Heart right ventricle (tissue), 16 donors: ENCODE measurements at regions not wholly inside any gene's neighbourhood (a gene's known extent, or its start where the extent isn't known, plus 50 kb on each side); places are given as distances from the start of the nearest gene placed in this dataset.

Source experiments
- ATAC-seq, 8 donors: fragments of 200-7000 bp; cut with Tn5 transposase; one replicate each; pipeline ENCODE4 v1.9.1; 2020; ENCODE audit warnings: mild to moderate bottlenecking in 8 of 8, moderate library complexity in 8 of 8, moderate number of reproducible peaks in 1 of 8
- DNase-seq, 2 donors: peaks; one replicate each; pipeline ENCODE4 v3.0.0-alpha.2; 2020
- H3K27ac ChIP-seq, 10 donors: fragments of 200-600 bp; sonication (generic) in 2 of 10; one replicate each; pipeline versions ENCODE4 v1.5.0 to v1.8.0; 2020 to 2022; ENCODE audit warnings: mild to moderate bottlenecking in 3 of 10
- H3K27me3 ChIP-seq, 7 donors: fragments of 200-600 bp; one replicate each; pipeline ENCODE4 v1.8.0; 2021 to 2022; ENCODE audit warnings: mild to moderate bottlenecking in 2 of 7
- H3K36me3 ChIP-seq, 9 donors: fragments of 200-600 bp; sonication (generic) in 1 of 9; one replicate each; pipeline versions ENCODE4 v1.5.0 to v1.8.0; 2020 to 2022; ENCODE audit warnings: mild to moderate bottlenecking in 2 of 9
- H3K4me1 ChIP-seq, 9 donors: fragments of 200-600 bp; sonication (generic) in 1 of 9; one replicate each; pipeline versions ENCODE4 v1.5.0 to v1.8.0; 2020 to 2022; ENCODE audit warnings: mild to moderate bottlenecking in 4 of 9
- H3K4me3 ChIP-seq, 10 donors: fragments of 200-600 bp; sonication (generic) in 2 of 10; one replicate each; pipeline versions ENCODE4 v1.5.0 to v1.8.0; 2020 to 2022; ENCODE audit warnings: mild to moderate bottlenecking in 7 of 10, moderate library complexity in 2 of 10
- H3K9me3 ChIP-seq, 11 donors: fragments of 200-600 bp in 10 of 11; sonication (generic) in 2 of 11; one replicate each; pipeline versions ENCODE4 v1.5.0 to v1.8.0; 2013 to 2022; ENCODE audit warnings: mild to moderate bottlenecking in 2 of 11, control low read depth in 1 of 11, moderate library complexity in 1 of 11
- WGBS, 2 donors: extraction: QIAGEN DNeasy Blood & Tissue Kit; methylation state at CpG; one replicate each; pipeline ENCODE4 v1.1.7; 2013; ENCODE audit warnings: inconsistent platforms in 1 of 2; 5-methylcytosine and 5-hydroxymethylcytosine counted together
- intact Hi-C, 10 donors: fragments of 100-400 bp; cut with DNase I; formaldehyde crosslinking; loops; one replicate each; pipeline versions ENCODE4 v1.11.1 to v1.14.2; 2022
- TF ChIP-seq, protein P1 (sequence below), 9 donors: fragments of 200-600 bp; sonication (generic) in 2 of 9; IDR thresholded peaks; one replicate each; pipeline versions ENCODE4 v1.5.0 to v1.8.0; 2021 to 2022; ENCODE audit warnings: antibody characterized with exemption in 9 of 9, mild to moderate bottlenecking in 5 of 9, moderate library complexity in 1 of 9
- donor health status: Arrhythmogenic right ventricular cardiomyopathy.
- donor health status: ischemic (EF 13 %, LVEDD 7.1; RV severe dilation, severe dysfunction).
- donor health status: healthy with polysubstance abuse.
- donor health status: DM: no; HTN: yes; CAD: no.
- donor health status: DM: no; HTN: no; CAD: no.
- donor health status: ischemic (EF 25% LVEDD 6.9; RV normal size, moderate dysfunction).
- donor health status: ischemic (EF 25% LVEDD 5.7; RV mildly dilated, moderate dysfunction).
- donor health status: healthy.
- donor health status: DM: yes; HTN: yes; CAD: no.
- donor health status: Ischemic cardiomyopathy.
- donor health status: ischemic (EF 35%, LVEDD 5.7; RV mildly dilated, moderate dysfunction).
- donor health status: nonischemic (EF 11% LVEDD 7.7; RV severe dilation, severe dysfunction).
- donor health status: DM: yes; HTN: yes; CAD: no.
- donor health status: PGD.
- donor health status: ischemic (EF 29% LVEDD 5.4; RV normal size, mild dysfunction).
- donor health status: nonischemic (EF 23%, LVEDD 6.1; RV moderate dilation, normal function).

DNA sequence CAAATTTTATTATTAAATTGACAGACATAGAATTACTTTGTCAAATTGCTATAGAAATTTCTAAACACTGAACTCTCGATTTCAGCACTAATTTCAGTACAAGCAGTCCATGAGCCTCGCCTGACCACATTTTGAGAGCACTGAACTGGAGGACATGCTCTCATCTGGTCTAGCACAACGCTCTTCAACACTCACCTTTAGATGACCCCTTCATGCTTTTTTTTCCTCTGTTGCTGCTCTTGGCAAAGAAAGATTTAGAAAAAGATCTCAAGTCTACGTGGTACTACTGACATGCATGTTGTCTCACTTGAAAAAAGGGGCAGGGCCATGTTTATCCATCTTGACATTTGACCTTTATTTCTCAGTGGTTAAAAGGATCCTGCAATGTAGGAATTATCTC is 981.5 kb downstream of the DIAPH3 start:
- H3K27me3 ChIP-seq, result no peaks in the 10 kb centered on the region
- 71 to 77% methylated on average over 4 of the region's 4 CpGs for WGBS, 2 donors
- peaks cover 0 to 8% (median 0%) of the 10 kb centered on the region in 9 donors for H3K4me1 ChIP-seq
- H3K4me3 ChIP-seq, result no peak overlapping the region
- H3K36me3 ChIP-seq, result no peaks in the 10 kb centered on the region
- intact Hi-C loops, result no loop called here
- peaks cover 0 to 6% (median 0%) of the 10 kb centered on the region in 11 donors for H3K9me3 ChIP-seq
- DNase-seq (no peak), ATAC-seq (no peak)
- TF ChIP-seq, protein P1, sequence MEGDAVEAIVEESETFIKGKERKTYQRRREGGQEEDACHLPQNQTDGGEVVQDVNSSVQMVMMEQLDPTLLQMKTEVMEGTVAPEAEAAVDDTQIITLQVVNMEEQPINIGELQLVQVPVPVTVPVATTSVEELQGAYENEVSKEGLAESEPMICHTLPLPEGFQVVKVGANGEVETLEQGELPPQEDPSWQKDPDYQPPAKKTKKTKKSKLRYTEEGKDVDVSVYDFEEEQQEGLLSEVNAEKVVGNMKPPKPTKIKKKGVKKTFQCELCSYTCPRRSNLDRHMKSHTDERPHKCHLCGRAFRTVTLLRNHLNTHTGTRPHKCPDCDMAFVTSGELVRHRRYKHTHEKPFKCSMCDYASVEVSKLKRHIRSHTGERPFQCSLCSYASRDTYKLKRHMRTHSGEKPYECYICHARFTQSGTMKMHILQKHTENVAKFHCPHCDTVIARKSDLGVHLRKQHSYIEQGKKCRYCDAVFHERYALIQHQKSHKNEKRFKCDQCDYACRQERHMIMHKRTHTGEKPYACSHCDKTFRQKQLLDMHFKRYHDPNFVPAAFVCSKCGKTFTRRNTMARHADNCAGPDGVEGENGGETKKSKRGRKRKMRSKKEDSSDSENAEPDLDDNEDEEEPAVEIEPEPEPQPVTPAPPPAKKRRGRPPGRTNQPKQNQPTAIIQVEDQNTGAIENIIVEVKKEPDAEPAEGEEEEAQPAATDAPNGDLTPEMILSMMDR (IDR thresholded peaks at IDR 0.05), result no peak
- no peak overlapping the region for H3K27ac ChIP-seq

DNA sequence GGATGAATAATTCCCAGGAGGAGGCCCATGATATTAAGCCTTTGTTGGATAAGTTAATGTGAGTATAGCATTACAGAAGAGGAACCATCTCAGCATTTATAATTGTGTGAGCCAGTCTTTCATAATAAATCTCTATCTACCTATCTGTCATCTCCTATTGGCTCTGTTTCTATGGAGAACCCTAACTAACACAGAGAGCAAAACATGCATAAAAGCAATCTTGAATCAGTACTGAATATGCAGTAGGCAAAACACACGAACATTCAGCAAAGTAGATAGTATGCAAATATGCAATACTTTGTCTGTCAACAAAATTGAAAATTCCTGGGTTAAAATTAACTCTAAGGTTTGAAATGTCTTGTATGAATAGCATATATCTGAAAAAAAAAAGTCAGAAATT is 966.3 kb downstream of the DIAPH3 start:
- no peak overlapping the region for H3K4me3 ChIP-seq
- DNase-seq, result no peak
- WGBS, 2 donors, result 85 to 89% methylated on average over 1 of the region's 1 CpG
- no peaks in the 10 kb centered on the region for H3K27me3 ChIP-seq
- no peak for ATAC-seq
- intact Hi-C loops, result no loop called here
- H3K36me3 ChIP-seq, result no peaks in the 10 kb centered on the region
- H3K27ac ChIP-seq, result no peak overlapping the region
- H3K4me1 ChIP-seq, result no peaks in the 10 kb centered on the region
- TF ChIP-seq, protein P1 (IDR thresholded peaks at IDR 0.05), result no peak
- H3K9me3 ChIP-seq, result peaks cover 0 to 2% (median 0%) of the 10 kb centered on the region in 11 donors

DNA sequence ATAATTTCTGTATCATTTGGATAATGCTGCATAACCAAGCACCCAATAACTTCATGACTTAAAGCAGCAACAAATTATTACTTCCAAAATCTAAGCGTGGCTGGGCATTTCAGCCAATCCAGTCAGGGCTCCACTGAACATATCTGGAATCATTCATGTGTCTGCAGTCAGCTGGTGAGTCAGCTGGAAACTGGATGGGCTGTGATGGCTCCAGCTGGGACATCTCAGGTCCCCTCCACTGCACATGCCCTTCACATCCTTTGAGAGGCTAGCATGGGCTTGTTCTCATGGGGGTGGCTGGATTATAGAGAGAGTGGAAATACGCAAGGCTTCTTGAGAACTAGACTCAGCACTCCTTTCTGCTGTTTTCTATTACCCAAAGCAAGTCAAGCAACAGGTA is 961.9 kb downstream of the DIAPH3 start:
- no peak for DNase-seq

DNA sequence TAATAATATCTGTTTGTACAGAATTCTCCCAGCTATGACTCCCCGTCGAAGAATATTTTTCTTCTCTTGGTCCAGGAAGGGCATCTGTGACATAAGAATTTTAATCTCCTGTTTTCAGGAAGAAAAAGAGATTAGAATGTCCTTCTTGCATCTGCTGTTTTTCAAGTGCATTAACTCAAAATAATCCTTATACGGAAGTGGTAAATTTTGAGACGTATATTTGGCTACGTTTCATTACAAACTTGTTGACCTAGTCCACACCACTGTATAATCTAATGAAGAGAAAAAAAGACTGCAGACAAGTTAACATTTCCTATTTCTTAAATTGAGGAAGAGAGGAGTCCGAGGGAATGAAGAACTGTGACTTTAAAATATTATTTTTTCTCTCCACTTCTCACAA is 959.9 kb downstream of the DIAPH3 start:
- intact Hi-C loops, result no loop called here
- Histone ChIP-seq H3K36me3 (no peaks in the 10 kb centered on the region), H3K27ac (no peak overlapping the region), H3K9me3 (peaks cover 0 to 12% (median 0%) of the 10 kb centered on the region in 11 donors), H3K27me3 (no peaks in the 10 kb centered on the region), H3K4me3 (no peak overlapping the region), H3K4me1 (no peaks in the 10 kb centered on the region)
- ATAC-seq (no peak), DNase-seq (no peak)
- TF ChIP-seq, protein P1 (IDR thresholded peaks at IDR 0.05), result no peak
- 39 to 55% methylated on average over 6 of the region's 6 CpGs for WGBS, 2 donors

More for the DNA sequence above, 961.9 kb downstream of the DIAPH3 start:
- intact Hi-C loops, result no loop called here
- Histone ChIP-seq H3K4me3 (no peak overlapping the region), H3K36me3 (no peaks in the 10 kb centered on the region), H3K9me3 (peaks cover 0 to 12% (median 0%) of the 10 kb centered on the region in 11 donors), H3K27ac (no peak overlapping the region), H3K27me3 (no peaks in the 10 kb centered on the region), H3K4me1 (no peaks in the 10 kb centered on the region)
- TF ChIP-seq, protein P1 (IDR thresholded peaks at IDR 0.05), result no peak
- no peak for ATAC-seq
- 74 to 85% methylated on average over 2 of the region's 2 CpGs for WGBS, 2 donors
